GM12878 (cell line): ENCODE measurements at regions not wholly inside any gene's neighbourhood (a gene's known extent, or its start where the extent isn't known, plus 50 kb on each side); places are given as distances from the start of the nearest gene placed in this dataset.

Experiments
- ATAC-seq: fragments of 200-7000 bp; cut with Tn5 transposase; 3 replicates; pipeline ENCODE4 v1.9.1; 2020; ENCODE audit warnings: mild to moderate bottlenecking, moderate library complexity
- BruUV-seq: library from RNA; stranded (reverse); fragments of 400-500 nt; replicated peaks from 2 replicates; lab custom pipeline; 2021; lab: Mats Ljungman, UMichigan
- CTCF ChIA-PET: fragments of 300-600 bp; sonication (Branson Sonifier 250); formaldehyde crosslinking; extraction: SDS; loops from one replicate; lab custom pipeline; 2021; ENCODE audit warnings: inconsistent platforms; lab: Yijun Ruan, JAX
- POLR2A ChIA-PET: fragments of 350-600 bp; formaldehyde crosslinking; extraction: SDS; loops from one replicate; lab custom pipeline; 2021; ENCODE audit warnings: inconsistent platforms; lab: Charles Lee
- RAD21 ChIA-PET: fragments of 300-600 bp; sonication (Branson Sonifier 250); formaldehyde crosslinking; loops from one replicate; lab custom pipeline; 2023; ENCODE audit warnings: antibody characterized with exemption; ENCODE audit not compliant: unreplicated experiment; lab: Charles Lee
- SMC1A ChIA-PET: fragments of 300-600 bp; sonication (Branson Sonifier 250); formaldehyde crosslinking; loops from one replicate; lab custom pipeline; 2023; ENCODE audit not compliant: unreplicated experiment, uncharacterized antibody; lab: Charles Lee
- DNase-seq: peaks from one replicate; pipeline ENCODE4 v3.0.0-alpha.2; 2011; ENCODE audit warnings: low read depth, low spot score
- FAIRE-seq: peaks from 3 replicates; lab custom pipeline; 2011; peaks lifted over from hg19 to GRCh38; lab: Jason Lieb, UNC
- H2AFZ ChIP-seq: 2 replicates; pipeline ENCODE4 v1.6.0; 2011; ENCODE audit warnings: low read depth, low read length, control low read depth; ENCODE audit not compliant: control insufficient read depth
- H3K27ac ChIP-seq: 2 replicates; pipeline ENCODE4 v1.5.1; 2011; ENCODE audit warnings: control low read depth; ENCODE audit not compliant: control insufficient read depth, insufficient read depth
- H3K27me3 ChIP-seq, 2 experiments: replicated peaks in 1 of 2; 2 replicates each; pipeline versions ENCODE4 v1.6.0 to v1.6.1; 2011; ENCODE audit warnings: low read length in 1 of 2; ENCODE audit not compliant: control insufficient read depth in 2 of 2, insufficient read depth in 2 of 2
- H3K36me3 ChIP-seq, 2 experiments: 2 replicates each; pipeline ENCODE4 v1.5.1; 2011; ENCODE audit warnings: low read length in 1 of 2; ENCODE audit not compliant: control insufficient read depth in 2 of 2, insufficient read depth in 2 of 2
- H3K4me1 ChIP-seq: 2 replicates; pipeline ENCODE4 v1.6.1; 2011; ENCODE audit warnings: mild to moderate bottlenecking, low read length, moderate library complexity, mixed read lengths; ENCODE audit not compliant: control insufficient read depth, insufficient read depth
- H3K4me2 ChIP-seq: 2 replicates; pipeline ENCODE4 v1.6.0; 2011; ENCODE audit warnings: control low read depth; ENCODE audit not compliant: control insufficient read depth, insufficient read depth
- H3K4me3 ChIP-seq: fragments of 200-600 bp; sonication (generic); 2 replicates; pipeline ENCODE4 v1.5.1; 2016
- H3K79me2 ChIP-seq: 2 replicates; pipeline ENCODE4 v1.6.0; 2011; ENCODE audit warnings: low read length; ENCODE audit not compliant: control insufficient read depth, insufficient read depth
- H3K9ac ChIP-seq: 2 replicates; pipeline ENCODE4 v1.8.0; 2011; ENCODE audit warnings: low read length, control low read depth, mixed read lengths; ENCODE audit not compliant: control insufficient read depth, insufficient read depth
- H3K9me3 ChIP-seq: replicated peaks from 3 replicates; pipeline ENCODE4 v1.5.1; 2011; ENCODE audit warnings: mild to moderate bottlenecking, low read length; ENCODE audit not compliant: control insufficient read depth, insufficient read depth
- H4K20me1 ChIP-seq: 2 replicates; pipeline ENCODE4 v1.6.0; 2011; ENCODE audit not compliant: control insufficient read depth, insufficient read depth
- ATF3 ChIP-seq: IDR thresholded peaks from 2 replicates; pipeline ENCODE4 v1.6.1; 2011; ENCODE audit warnings: low read depth, mild to moderate bottlenecking, low read length, moderate library complexity, borderline replicate concordance; ENCODE audit errors: extremely low read depth
- CEBPB ChIP-seq, 2 experiments: fragments of 150-350 bp in 1 of 2; IDR thresholded peaks; 2 replicates each; pipeline ENCODE4 v1.6.1; 2012 to 2014; ENCODE audit warnings: low read depth in 2 of 2, low read length in 2 of 2, borderline replicate concordance in 1 of 2, inconsistent platforms in 1 of 2
- E2F8 ChIP-seq: fragments of 450-650 bp; IDR thresholded peaks from 2 replicates; pipeline ENCODE4 v1.6.1; 2018; ENCODE audit warnings: mild to moderate bottlenecking, low read depth, moderate library complexity; ENCODE audit not compliant: partially characterized antibody
- MAX ChIP-seq: IDR thresholded peaks from 2 replicates; pipeline ENCODE4 v1.6.1; 2012; ENCODE audit warnings: low read depth, low read length, improper control_type of control experiment
- MYB ChIP-seq: fragments of 150-350 bp; IDR thresholded peaks from 2 replicates; pipeline ENCODE4 v1.6.1; 2014; ENCODE audit warnings: mild to moderate bottlenecking, low read depth, low read length, borderline replicate concordance
- NFYB ChIP-seq: IDR thresholded peaks from 2 replicates; pipeline ENCODE4 v1.6.1; 2011; ENCODE audit warnings: low read depth, mild to moderate bottlenecking, low read length, improper control_type of control experiment, moderate library complexity; ENCODE audit not compliant: insufficient read depth
- POLR2A ChIP-seq: IDR thresholded peaks from 2 replicates; pipeline ENCODE4 v1.6.1; 2011; ENCODE audit warnings: low read depth, mild to moderate bottlenecking, low read length
- ZNF207 ChIP-seq: fragments of 450-650 bp; IDR thresholded peaks from 2 replicates; pipeline ENCODE4 v1.6.1; 2014; ENCODE audit warnings: antibody characterized with exemption, mild to moderate bottlenecking, borderline replicate concordance
- WGBS: methylation state at CpG from one replicate; pipeline ENCODE4 v1.1.6; 2016; ENCODE audit warnings: low lambda C conversion rate; ENCODE audit not compliant: insufficient replicate concordance, insufficient coverage; ENCODE audit errors: missing lambda C conversion rate; 5-methylcytosine and 5-hydroxymethylcytosine counted together
- in situ Hi-C: fragments of 300-500 bp; cut with MboI; formaldehyde crosslinking; loops from 9 replicates; pipeline ENCODE4 v1.14.3; 2018; ENCODE audit warnings: mixed read lengths
- intact Hi-C: fragments of 100-400 bp; cut with micrococcal nuclease; formaldehyde crosslinking; loops from one replicate; pipeline ENCODE4 v1.14.2; 2022; ENCODE audit not compliant: unreplicated experiment

DNA sequence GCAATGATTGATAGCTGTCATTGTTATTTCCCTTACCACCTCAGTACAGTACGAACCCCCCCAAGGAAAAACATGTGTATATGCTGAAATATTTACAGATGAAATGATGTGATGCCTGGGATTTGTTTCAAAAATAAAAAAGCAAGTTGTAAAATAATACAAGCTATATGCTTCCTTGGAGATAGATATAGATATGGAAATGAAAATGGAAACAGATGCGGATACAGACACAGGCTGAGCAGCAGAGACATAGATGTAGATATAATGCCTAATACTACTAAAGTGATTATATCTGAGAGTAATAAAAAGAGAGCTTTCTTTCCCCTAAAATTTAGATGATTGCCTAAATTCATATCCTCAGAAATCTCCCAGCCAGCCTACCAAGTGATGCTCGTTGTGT lies 127.5 kb upstream of the TNPO1 start:
- no TSS peak for BruUV-seq
- Histone ChIP-seq H3K36me3 (no peaks in the 10 kb centered on the region), H3K4me2 (no peak overlapping the region), H3K4me3 (no peak overlapping the region), H4K20me1 (no peaks in the 10 kb centered on the region), H3K9ac (no peak overlapping the region), H2AFZ (no peak overlapping the region), H3K79me2 (no peaks in the 10 kb centered on the region), H3K27ac (no peak overlapping the region), H3K4me1 (no peaks in the 10 kb centered on the region), H3K9me3 (no peaks in the 10 kb centered on the region), H3K27me3 (peaks cover 0 to 4% of the 10 kb centered on the region in 2 experiments; a peak in 3 of 4 replicates)
- TF ChIP-seq CEBPB (IDR thresholded peaks at IDR 0.05; ENCODE audit: borderline replicate concordance in 1 of 2, low read depth in 2 of 2, low read length in 2 of 2) (no peak), ZNF207 (no peak), E2F8 (no peak), MYB (no peak), ATF3 (no peak), POLR2A (no peak), MAX (no peak), NFYB (no peak)
- DNase-seq (no peak), FAIRE-seq (no peak), ATAC-seq (no peak)
- intact Hi-C loops (no loop called here), in situ Hi-C loops (no loop called here)
- RAD21 ChIA-PET, result no interaction called here
- SMC1A ChIA-PET, result interaction anchor here (0.5 kb wide), 1 partner anchor 48 kb away, joined by 3 read pairs; no protein-coding TSS in a partner anchor
- CTCF ChIA-PET, result interaction anchor here (1.1 kb wide), 1 partner anchor 420 kb away, joined by 3 read pairs; no protein-coding TSS in a partner anchor
- POLR2A ChIA-PET, result no interaction called here
- WGBS, result 41% methylated on average over 3 of the region's 3 CpGs
